NB4 (cell line): ENCODE measurements at regions not wholly inside any gene's neighbourhood (a gene's known extent, or its start where the extent isn't known, plus 50 kb on each side); places are given as distances from the start of the nearest gene placed in this dataset.

Experiments
- DNase-seq: peaks from one replicate; pipeline ENCODE4 v3.0.0; 2010; ENCODE audit warnings: low read depth
- H3K4me3 ChIP-seq: one replicate; pipeline ENCODE4 v1.5.1; 2011; ENCODE audit warnings: mild to moderate bottlenecking, low read depth, low read length, moderate library complexity
- CTCF ChIP-seq: IDR thresholded peaks from one replicate; pipeline ENCODE4 v1.5.1; 2012; ENCODE audit warnings: low read depth, low read length
- MAX ChIP-seq: IDR thresholded peaks from 2 replicates; pipeline ENCODE4 v1.6.1; 2011; ENCODE audit warnings: low read depth, low read length
- MYC ChIP-seq: IDR thresholded peaks from 2 replicates; pipeline ENCODE4 v1.6.1; 2011; ENCODE audit warnings: low read depth, low read length
- POLR2A ChIP-seq: IDR thresholded peaks from 2 replicates; pipeline ENCODE4 v1.6.1; 2011; ENCODE audit warnings: mild to moderate bottlenecking; ENCODE audit not compliant: insufficient read length; ENCODE audit errors: extremely low read depth

GRCh38 chr7:13037216-13037615 is 349.8 kb downstream of the ARL4A start:
- no peak overlapping the region for H3K4me3 ChIP-seq
- TF ChIP-seq CTCF (no peak), MAX (no peak), POLR2A (no peak), MYC (no peak)
- no peak for DNase-seq

- no peak for DNase-seq
- H3K4me3 ChIP-seq, result no peak overlapping the region
- TF ChIP-seq MYC (no peak), POLR2A (no peak), MAX (no peak), CTCF (no peak)
Observed at GRCh38 chr7:13041368-13041988, 354.0 kb downstream of the ARL4A start.

- TF ChIP-seq CTCF (no peak), MAX (no peak), POLR2A (no peak), MYC (no peak)
- no peak for DNase-seq
- H3K4me3 ChIP-seq, result no peak overlapping the region
Observed at GRCh38 chr7:13042605-13043236, 355.3 kb downstream of the ARL4A start.

- DNase-seq, result no peak
- TF ChIP-seq MYC (no peak), MAX (no peak), CTCF (no peak), POLR2A (no peak)
- no peak overlapping the region for H3K4me3 ChIP-seq
Observed at GRCh38 chr7:13044309-13044708, 356.9 kb downstream of the ARL4A start.

- TF ChIP-seq MYC, result no peak
- no peak overlapping the region for H3K4me3 ChIP-seq
- DNase-seq, result peak; percentile 15
Observed at GRCh38 chr7:13047061-13047460, 359.6 kb downstream of the ARL4A start.

- H3K4me3 ChIP-seq, result no peak overlapping the region
- TF ChIP-seq MYC (no peak), POLR2A (no peak), CTCF (no peak), MAX (no peak)
- no peak for DNase-seq
Observed at GRCh38 chr7:13049946-13050345, 362.5 kb downstream of the ARL4A start.
